OCI-LY1 (cell line): ENCODE measurements at regions not wholly inside any gene's neighbourhood (a gene's known extent, or its start where the extent isn't known, plus 50 kb on each side); places are given as distances from the start of the nearest gene placed in this dataset.

Source experiments
- CTCF ChIP-seq: fragments of 200-600 bp; sonication (generic), shearing (Covaris generic); IDR thresholded peaks from 2 replicates; pipeline ENCODE4 v1.5.1; 2017; ENCODE audit warnings: mild to moderate bottlenecking, antibody characterized with exemption, low read length, moderate library complexity, mixed read lengths
- EZH2 ChIP-seq: fragments of 200-600 bp; sonication (generic), shearing (Covaris generic); IDR thresholded peaks from 2 replicates; pipeline ENCODE4 v1.8.0; 2017; ENCODE audit warnings: borderline replicate concordance, mixed run types, mild to moderate bottlenecking, antibody characterized with exemption, low read length, moderate library complexity, mixed read lengths

GRCh38 chr20:52780462-52780861 is 191.7 kb upstream of the TSHZ2 start:
- TF ChIP-seq CTCF, result no peak
- TF ChIP-seq EZH2, result no peak
